GDM1 (cell line): ENCODE measurements at regions not wholly inside any gene's neighbourhood (a gene's known extent, or its start where the extent isn't known, plus 50 kb on each side); places are given as distances from the start of the nearest gene placed in this dataset.
"Not testable (repeated sequence)": the region's sequence is repeated elsewhere in the genome, so short reads cannot be mapped to it uniquely, and the experiment has no call there.

Experiments used
- DNase-seq: peaks from one replicate; lab custom pipeline; 2025; lab: John Stamatoyannopoulos, UW

DNA sequence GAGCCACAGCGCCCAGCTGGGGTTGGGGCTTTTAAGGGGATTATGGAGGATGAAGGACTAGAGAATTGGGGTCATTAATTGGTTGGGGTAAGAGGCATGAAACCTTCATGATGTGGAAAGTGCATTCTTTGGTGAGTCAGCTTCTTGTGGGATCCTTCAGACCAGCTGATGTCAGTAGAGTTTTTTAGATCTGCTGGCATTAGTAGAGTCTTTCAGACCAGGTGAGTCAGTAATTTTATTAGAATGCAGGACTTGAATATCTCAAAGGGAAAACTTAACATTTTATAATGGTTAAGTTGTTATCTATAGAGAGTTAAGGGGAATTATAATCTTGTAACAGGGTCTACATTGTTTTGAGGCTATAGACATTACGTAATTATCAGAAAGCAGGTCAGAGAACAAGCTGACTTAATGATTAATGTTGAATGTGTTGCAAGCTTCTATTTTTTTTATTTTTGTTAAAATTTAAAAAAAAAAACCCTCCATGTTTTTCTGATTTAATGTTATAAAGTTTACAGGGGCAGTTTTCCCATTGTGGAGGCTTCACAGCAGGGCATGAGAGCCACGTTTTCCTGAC lies 160.9 kb upstream of the FMN2 start:
- DNase-seq = no peak

DNA sequence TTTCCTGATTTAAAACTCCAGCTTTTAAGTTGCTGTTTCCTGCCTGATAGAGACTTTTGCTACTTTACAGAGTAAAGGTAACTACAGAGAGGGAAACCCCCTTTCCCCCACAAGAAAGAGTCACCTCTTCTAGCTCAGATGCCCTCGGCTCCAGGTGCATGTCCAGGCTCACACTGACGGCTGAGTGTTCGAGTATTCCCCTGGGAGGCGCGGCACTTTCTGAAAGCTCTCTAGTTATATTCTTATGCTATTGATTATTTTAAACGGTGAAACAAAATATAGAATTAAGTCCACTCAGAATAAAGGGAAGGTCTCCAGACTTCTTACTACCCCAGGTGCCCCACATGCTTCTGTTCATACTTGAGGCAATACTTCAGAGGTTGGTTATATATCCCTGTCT lies 160.3 kb upstream of the FMN2 start:
- DNase-seq = no peak

DNA sequence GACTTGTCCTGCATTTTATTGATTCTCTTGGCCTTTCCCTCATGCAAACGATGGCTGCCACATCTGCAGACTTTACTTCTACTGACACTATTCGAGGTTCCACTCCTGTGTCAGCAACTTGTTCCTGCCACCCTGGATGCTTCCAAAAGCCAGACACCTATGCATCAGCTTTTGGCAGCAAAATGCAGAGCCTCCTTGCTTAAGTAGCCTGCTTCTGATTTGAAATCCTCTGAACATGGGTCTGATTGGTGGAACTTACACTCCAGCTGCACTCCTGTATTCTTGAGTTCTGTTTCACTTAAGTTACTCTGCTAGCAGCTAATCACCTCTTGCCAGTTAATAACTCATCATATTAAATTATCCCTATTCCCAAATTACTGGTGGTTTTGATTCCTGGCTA lies 152.1 kb upstream of the FMN2 start:
- no peak for DNase-seq

DNA sequence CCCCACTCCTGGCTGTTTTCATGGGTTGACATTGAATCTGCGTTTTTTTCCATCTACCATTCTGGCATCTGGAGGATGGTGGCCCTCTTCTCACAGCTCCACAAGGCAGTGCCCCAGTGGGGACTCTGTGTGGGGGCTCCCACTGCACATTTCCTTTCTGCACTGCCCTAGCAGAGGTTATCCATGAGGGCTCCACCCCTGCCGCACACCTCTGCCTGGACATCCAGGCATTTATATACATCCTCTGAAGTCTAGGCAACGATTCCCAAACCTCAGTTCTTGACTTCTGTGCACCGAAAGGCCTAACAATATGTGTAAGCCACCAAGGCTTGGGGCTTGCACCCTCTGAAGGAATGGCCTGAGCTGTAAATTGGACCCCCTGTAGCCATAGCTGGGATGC lies 147.9 kb upstream of the FMN2 start:
- no peak for DNase-seq

DNA sequence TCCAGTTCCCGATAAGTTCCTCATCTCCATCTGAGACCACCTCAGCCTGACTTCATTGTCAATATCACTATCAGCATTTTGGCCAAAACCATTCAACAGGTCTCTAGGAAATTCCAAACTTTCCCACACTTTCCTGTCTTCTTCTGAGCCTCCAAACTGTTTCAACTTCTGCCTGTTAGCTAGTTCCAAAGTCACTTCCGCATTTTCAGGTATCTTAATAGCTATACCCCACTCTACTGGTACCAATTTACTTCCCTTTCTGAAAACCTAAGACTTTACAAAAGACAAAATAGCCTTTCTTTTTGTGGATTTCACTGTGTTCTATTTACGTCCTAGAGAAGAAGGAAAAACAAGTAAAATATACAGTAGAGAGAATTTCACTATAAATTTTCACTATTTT lies 147.0 kb upstream of the FMN2 start:
- DNase-seq = no peak

DNA sequence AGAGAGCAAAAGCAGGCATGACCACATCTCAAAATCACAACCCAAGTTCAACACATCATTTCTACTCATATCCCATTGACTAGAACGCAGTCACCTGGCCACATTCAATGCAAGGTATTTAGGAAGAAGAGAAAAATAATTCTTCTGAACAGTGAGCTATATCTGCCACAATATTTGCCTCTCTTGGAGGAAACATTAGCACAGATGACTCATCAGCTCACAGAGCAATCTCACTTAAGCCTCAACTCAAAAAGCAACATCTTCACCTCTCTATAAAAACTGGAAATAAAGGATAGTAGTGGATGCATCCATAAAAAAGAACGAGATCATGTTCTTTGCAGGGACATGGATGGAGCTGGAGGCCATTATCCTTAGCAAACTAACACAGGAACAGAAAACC lies 143.9 kb upstream of the FMN2 start:
- DNase-seq = no peak

DNA sequence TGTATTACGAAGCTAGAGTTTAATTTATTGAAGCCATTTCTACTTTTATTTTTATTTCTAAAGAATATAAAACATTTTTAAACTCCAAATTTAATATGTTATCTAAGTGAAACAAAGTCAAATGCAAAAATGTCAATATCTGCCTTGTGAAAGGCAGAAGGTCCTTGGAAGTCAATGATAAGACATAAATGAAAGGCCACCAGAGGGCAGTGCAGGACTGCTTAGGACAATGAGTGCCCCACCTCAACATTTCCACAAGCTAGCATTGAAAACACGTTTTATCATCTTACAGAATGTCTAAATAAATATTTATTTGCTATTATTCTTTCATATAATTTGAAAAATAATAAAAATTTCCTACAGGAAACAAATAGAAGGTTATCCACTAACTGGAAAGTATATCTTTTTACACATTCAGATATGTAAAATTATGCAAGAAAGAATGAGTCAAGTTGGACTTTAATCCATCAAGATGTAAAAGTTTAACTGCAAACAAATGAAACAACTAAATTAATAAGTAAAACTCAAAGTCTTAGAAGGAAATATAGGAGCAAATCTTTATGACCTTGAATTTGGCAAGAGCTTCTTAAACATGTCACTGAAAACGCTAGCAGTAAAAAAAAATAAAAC lies 140.1 kb upstream of the FMN2 start:
- peak; percentile 13 for DNase-seq

GRCh38 chr1:239952348-239953308 lies 139.1 kb upstream of the FMN2 start:
- DNase-seq = no peak

GRCh38 chr1:239954836-239955235 lies 136.8 kb upstream of the FMN2 start:
- DNase-seq = no peak

GRCh38 chr1:239955431-239955830 lies 136.3 kb upstream of the FMN2 start:
- DNase-seq = no peak

DNA sequence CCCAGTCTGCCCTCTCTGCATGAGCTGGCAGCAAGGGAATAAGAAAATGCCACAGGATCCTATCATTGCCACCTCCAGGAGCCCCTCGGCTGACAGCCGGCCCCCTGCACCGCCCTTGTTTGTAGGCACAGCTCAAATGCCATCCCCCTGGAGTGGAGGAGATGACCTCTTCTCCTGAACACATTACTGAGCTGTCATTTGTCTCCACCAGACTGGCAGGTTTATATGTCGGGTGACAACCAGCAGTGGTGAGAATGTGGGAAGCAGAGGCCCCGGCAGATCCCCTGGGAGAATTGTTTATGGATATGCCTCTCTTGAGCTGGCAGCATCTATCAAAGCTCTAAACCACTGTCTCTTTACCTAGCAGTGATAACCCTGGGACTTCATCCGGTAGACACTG lies 135.4 kb upstream of the FMN2 start:
- no peak for DNase-seq

- no peak for DNase-seq
These were observed 133.6 kb upstream of the FMN2 start for GRCh38 chr1:239958063-239958462.

GRCh38 chr1:239960366-239960765 lies 131.3 kb upstream of the FMN2 start:
- no peak for DNase-seq

DNA sequence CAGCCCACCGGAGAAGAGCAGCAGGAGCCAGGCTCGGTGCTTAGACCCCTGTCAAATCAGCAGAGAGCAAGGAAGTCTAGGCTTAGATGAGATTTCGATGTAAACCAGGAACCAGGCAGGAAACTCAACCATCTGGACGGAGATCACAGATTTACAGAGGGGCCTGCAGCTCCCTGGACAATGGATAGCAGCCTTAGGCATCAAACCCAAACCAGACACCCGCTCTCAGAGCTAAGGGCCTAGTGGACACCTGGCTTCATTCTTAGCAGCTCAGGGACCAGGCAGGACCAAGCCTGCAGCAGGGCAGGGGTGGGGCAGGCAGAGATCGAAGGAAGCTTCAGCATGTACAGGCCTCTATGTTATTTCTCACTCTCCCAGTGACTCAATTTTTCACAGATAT lies 127.8 kb upstream of the FMN2 start:
- no peak for DNase-seq

DNA sequence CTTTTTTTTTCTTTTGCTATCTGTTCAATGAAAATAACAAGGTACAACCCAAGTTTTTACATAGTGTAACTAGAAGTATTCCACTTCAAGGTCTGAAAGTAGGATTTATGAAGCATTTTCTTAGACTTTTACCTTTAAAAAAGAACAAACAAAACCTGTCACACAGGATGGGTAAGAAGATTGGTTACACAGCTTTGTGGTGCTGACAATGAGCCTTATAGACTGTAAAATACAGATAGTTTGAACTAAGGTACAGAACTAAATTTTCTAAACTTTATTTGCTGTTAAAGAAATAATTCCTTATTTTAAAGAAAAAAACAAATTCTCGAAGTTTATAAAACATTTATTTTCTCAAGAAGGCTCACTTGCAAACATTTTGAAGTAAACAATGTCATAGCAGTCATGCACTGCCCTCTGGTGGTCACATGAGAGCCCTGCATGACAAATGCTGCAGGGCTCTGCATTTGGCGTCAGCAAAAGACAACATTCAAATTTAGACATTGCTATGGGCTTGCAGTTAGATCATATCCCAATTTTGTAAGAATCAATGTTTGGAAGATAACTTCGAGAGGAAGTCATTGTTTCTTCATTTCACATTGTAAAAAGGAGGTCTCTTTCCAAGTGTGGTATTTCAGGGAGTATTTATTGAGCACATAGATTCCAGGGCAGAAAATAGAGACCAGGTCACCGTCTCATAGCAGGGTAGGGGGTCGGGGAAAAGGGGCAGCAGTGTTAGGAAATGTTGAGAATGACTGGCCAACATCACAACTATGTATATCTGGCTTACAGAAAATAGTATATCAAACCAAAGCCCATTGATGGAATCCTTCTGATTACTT lies 115.3 kb upstream of the FMN2 start:
- DNase-seq = no peak

DNA sequence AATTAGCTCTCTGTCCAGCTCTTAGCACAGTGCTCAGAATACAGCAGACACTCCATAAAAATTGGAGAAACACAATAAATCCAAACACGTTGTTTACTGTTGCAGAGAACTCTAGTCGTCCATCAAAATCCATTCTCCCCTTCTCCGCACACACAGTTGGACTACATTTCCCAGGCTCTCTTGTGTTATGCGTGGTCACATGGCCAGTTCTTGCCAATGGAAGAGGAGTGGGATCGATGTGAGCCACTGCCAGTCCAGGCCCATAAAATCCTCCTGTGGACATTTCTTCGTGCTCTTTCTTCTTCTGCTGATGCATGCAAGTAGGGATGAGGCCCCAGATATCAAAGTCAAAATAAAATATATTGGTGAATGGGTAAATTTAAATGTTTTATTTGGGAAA lies 114.3 kb upstream of the FMN2 start:
- DNase-seq = no peak

DNA sequence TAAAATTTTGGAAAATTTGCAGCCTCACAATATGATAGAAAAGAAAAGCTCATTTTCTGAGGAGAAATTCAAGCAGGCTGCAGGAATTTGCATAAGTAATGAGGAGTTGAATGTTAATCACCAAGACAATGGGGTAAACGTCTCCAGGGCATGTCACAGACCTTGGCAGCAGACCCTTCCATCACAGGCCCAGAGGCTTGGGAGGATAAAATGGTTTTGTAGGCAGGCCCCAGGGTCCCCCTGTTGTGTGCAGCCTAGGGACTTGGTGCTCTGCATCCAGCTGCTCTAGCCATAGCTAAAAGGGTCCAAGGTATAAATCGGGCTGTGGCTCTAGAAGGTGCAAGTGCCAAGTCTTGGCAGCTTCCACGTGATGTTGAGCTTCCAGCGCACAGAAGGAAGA lies 112.2 kb upstream of the FMN2 start:
- no peak for DNase-seq

- no peak for DNase-seq
These were observed 108.9 kb upstream of the FMN2 start for GRCh38 chr1:239982762-239983161.

GRCh38 chr1:239985044-239985443 lies 106.6 kb upstream of the FMN2 start:
- DNase-seq = no peak

DNA sequence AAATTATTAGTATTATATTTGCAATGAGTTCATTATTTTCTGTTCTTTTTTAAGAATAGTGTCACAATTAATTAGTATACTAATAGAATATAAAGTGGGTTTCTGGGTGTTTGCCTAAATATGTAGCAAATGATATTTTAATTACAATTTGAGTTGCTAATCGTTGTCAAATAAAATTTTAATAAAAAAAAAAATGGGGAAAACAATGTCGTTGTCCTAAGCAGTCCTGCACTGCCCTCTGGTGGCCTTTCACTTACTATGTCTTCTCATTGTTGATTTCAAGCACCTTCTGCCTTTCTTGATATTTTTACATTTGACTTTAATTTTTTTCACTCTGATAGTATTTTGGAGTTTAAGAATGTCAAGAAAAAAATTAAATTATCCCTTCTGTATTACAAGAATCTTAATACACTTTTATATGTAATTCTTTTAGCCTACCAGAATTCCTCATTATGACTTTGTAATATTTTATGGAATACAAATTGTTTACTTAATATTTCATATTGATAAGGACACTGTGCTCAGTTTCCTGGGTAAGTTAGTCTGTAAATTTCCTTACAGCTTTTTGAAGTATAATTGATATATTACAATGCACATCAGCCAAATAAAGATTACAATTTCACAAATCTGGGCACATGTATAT lies 104.5 kb upstream of the FMN2 start:
- no peak for DNase-seq

DNA sequence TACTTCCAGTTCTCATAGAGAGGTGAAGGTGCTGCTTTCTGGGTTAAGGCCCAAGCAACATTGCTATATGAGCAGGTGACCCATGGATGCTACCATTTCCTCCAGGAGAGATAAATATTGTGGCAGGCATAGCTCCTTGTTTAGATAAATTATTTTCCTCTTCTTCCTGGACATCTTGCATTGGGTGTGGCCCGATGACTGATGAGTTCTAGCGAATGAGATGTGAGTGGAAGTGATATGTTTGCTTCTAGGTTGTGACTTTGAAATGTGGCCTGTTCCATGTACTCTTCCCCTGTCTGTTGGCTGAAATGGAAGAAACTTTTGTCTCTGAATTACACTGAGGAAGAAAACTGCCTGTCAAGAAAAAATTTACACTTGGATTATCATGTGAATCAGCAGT lies 101.7 kb upstream of the FMN2 start:
- no peak for DNase-seq

GRCh38 chr1:239992566-239992965 lies 99.1 kb upstream of the FMN2 start:
- DNase-seq = not testable (repeated sequence)
